Neural crest cell (in vitro differentiated cells): ENCODE measurements at regions not wholly inside any gene's neighbourhood (a gene's known extent, or its start where the extent isn't known, plus 50 kb on each side); places are given as distances from the start of the nearest gene placed in this dataset.

Experiments
- DNase-seq: peaks from one replicate; pipeline ENCODE4 v3.0.0; 2021; ENCODE audit warnings: low read depth, mixed read lengths, low spot score
- H3K27ac Mint-ChIP-seq: one replicate; pipeline ENCODE4 v1.8.0; 2021; ENCODE audit warnings: mild to moderate bottlenecking, mixed read lengths; ENCODE audit not compliant: unreplicated experiment
- H3K27me3 Mint-ChIP-seq: 2 replicates; pipeline ENCODE4 v1.8.0; 2021; ENCODE audit warnings: low read depth, mild to moderate bottlenecking, mixed read lengths
- H3K36me3 Mint-ChIP-seq: 2 replicates; pipeline ENCODE4 v1.8.0; 2021; ENCODE audit warnings: low read depth, mild to moderate bottlenecking, mixed read lengths
- H3K4me1 Mint-ChIP-seq: 2 replicates; pipeline ENCODE4 v1.8.0; 2021; ENCODE audit warnings: mixed read lengths
- H3K4me3 Mint-ChIP-seq: one replicate; pipeline ENCODE4 v1.8.0; 2021; ENCODE audit warnings: mild to moderate bottlenecking, mixed read lengths
- H3K9me3 Mint-ChIP-seq: 2 replicates; pipeline ENCODE4 v1.8.0; 2021; ENCODE audit warnings: mixed read lengths
- TF ChIP-seq, protein P1 (sequence below): fragments of 200-600 bp; sonication (generic); conservative IDR thresholded peaks from 2 replicates; pipeline ENCODE4 v1.5.0; 2021; ENCODE audit warnings: antibody characterized with exemption, mild to moderate bottlenecking

DNA sequence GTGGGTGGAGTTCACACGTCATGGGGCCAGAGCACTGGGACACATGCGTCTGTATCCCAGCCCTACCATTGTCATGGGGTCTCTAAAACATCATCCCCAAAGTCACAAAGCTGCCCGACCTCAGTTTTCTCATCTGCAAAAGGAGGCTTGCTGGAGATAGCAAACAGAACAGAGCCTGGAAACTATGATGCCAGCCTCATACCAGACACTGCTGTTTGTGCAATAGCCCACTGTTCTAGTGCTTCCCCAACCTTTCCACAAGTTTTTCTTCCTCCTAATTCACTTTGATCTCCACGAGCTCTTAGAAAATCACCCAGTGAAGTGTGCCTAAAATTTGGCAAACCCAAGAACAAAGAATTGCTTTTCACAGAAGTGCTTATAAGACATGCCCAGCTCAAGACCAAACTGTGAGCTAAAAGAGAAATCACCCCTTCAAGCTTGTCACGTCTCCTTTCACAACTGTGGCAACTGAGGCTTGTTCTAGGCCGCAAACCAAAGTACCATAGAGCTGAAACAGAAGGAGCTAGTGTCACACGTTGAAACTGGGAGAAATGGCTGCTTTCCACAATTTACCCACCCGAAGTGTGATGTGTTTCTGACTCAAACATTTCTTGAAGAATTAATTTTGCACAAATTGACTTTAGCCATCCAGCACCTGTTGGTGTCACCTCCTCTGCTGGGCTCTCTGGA, 162.7 kb upstream of the ID2 start:
- no peaks in the 10 kb centered on the region for H3K27me3 Mint-ChIP-seq
- H3K4me1 Mint-ChIP-seq = no peaks in the 10 kb centered on the region
- no peaks in the 10 kb centered on the region for H3K9me3 Mint-ChIP-seq
- TF ChIP-seq, protein P1, sequence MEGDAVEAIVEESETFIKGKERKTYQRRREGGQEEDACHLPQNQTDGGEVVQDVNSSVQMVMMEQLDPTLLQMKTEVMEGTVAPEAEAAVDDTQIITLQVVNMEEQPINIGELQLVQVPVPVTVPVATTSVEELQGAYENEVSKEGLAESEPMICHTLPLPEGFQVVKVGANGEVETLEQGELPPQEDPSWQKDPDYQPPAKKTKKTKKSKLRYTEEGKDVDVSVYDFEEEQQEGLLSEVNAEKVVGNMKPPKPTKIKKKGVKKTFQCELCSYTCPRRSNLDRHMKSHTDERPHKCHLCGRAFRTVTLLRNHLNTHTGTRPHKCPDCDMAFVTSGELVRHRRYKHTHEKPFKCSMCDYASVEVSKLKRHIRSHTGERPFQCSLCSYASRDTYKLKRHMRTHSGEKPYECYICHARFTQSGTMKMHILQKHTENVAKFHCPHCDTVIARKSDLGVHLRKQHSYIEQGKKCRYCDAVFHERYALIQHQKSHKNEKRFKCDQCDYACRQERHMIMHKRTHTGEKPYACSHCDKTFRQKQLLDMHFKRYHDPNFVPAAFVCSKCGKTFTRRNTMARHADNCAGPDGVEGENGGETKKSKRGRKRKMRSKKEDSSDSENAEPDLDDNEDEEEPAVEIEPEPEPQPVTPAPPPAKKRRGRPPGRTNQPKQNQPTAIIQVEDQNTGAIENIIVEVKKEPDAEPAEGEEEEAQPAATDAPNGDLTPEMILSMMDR = no peak
- DNase-seq = no peak
- H3K27ac Mint-ChIP-seq = peak overlapping the region; percentile 75
- no peaks in the 10 kb centered on the region for H3K36me3 Mint-ChIP-seq
- H3K4me3 Mint-ChIP-seq = no peak overlapping the region

DNA sequence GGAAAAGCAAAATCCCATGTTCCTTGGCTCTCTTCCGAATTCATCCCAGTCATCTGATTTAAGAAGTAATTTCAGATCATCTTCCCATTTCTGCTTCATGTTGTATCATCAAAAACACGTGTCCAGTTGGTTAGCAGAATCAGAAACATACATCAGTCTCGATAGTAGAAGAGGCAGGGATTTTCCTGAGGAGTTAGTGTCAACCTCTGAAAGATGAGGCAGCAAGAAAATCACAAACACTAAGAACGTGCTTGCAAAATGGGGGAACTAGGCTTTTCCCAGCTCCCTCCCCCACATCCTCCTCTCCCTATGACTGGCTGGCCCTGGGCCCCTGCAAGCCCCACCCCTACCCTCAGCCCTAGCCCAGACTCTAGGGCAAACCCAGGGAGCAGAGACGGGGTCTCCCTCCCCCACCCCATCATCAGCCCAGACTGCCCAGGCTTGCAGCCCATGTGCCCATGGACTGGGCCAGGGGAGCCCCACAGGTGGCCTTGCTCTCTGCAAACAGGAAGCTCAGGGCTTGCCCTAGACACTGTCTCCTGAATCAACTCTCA, 161.0 kb upstream of the ID2 start:
- H3K4me1 Mint-ChIP-seq = no peaks in the 10 kb centered on the region
- no peak for DNase-seq
- H3K27ac Mint-ChIP-seq = no peak overlapping the region
- H3K4me3 Mint-ChIP-seq = no peak overlapping the region
- H3K27me3 Mint-ChIP-seq = no peaks in the 10 kb centered on the region
- no peaks in the 10 kb centered on the region for H3K9me3 Mint-ChIP-seq
- H3K36me3 Mint-ChIP-seq = no peaks in the 10 kb centered on the region
- TF ChIP-seq, protein P1 = no peak

DNA sequence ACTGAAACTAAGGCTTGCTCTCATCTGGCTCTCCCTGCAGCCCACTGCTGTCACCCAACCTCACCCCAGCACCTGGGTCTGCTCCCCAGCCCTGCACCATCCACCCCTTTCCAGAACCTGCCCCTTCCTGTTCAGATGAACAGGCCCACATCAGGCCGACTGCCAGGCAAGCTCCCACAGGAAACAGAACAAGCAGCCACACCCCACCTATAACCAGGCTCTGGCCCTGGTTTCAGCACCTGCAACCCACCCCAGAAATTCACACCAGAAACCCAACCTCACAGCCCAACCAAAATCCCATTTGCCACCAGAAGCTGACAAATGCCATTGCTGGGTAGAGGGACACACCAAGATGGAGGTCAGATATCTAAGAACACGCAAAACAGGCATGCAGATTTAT, 159.2 kb upstream of the ID2 start:
- H3K27me3 Mint-ChIP-seq = no peaks in the 10 kb centered on the region
- peaks cover 4% of the 10 kb centered on the region for H3K4me1 Mint-ChIP-seq
- TF ChIP-seq, protein P1 = no peak
- no peak for DNase-seq
- H3K9me3 Mint-ChIP-seq = no peaks in the 10 kb centered on the region
- H3K27ac Mint-ChIP-seq = no peak overlapping the region
- H3K4me3 Mint-ChIP-seq = no peak overlapping the region
- no peaks in the 10 kb centered on the region for H3K36me3 Mint-ChIP-seq

DNA sequence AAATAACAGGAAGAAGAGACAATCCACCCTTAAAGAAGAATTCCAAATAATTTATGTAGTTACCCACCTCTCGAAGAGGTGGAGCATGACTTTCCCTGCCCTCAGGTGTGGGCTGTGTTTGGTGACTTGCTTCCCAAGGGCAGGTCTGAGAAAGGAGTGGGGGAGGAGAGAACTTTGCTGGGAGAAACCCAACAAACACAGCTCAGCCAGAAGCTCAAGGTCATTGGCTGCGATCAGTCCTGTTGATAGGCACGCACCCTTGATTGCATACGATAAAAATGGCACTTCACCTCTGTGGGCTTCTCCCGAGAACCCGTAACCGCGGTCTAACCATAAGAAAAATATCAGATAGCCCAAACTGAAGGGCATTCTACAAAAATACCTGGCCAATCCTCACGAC, 157.5 kb upstream of the ID2 start:
- Mint-ChIP-seq H3K4me1 (peaks cover 4% of the 10 kb centered on the region), H3K36me3 (no peaks in the 10 kb centered on the region), H3K27me3 (no peaks in the 10 kb centered on the region), H3K9me3 (no peaks in the 10 kb centered on the region), H3K27ac (no peak overlapping the region), H3K4me3 (no peak overlapping the region)
- DNase-seq = no peak
- TF ChIP-seq, protein P1 = no peak

DNA sequence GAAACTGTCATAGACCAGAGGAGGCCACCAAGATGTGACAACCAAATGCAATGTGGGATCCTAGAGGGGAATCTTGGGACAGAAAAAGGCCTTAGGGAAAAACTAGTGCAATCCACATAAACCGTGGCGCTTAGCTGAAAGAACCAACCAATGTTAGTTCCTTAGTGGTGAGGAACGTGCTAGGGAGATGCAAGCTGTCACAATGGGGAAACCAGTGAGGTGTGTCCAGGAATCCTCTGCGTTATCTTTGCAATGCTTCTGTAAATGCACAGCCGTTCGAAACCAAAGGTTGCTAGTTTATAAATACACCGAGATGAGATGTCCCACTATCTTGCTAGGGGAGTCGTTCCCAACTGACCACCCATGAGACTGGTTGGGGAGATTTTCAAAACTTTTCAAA, 157.0 kb upstream of the ID2 start:
- H3K4me1 Mint-ChIP-seq = peaks cover 4% of the 10 kb centered on the region
- no peaks in the 10 kb centered on the region for H3K9me3 Mint-ChIP-seq
- TF ChIP-seq, protein P1 = no peak

More for the DNA sequence above, 157.0 kb upstream of the ID2 start:
- H3K36me3 Mint-ChIP-seq = no peaks in the 10 kb centered on the region
- H3K27me3 Mint-ChIP-seq = no peaks in the 10 kb centered on the region
- no peak overlapping the region for H3K27ac Mint-ChIP-seq
- no peak for DNase-seq
- H3K4me3 Mint-ChIP-seq = no peak overlapping the region
